Thoracic aorta (tissue), 2 donors: ENCODE measurements at regions not wholly inside any gene's neighbourhood (a gene's known extent, or its start where the extent isn't known, plus 50 kb on each side); places are given as distances from the start of the nearest gene placed in this dataset.

Source experiments
- ATAC-seq: fragments of 150-250 bp; one replicate; pipeline ENCODE4 v1.8.0; 2017; ENCODE audit warnings: low read depth; ENCODE audit not compliant: insufficient number of reproducible peaks, low FRiP score
- DNase-seq: peaks from one replicate; pipeline ENCODE4 v3.0.0-alpha.2; 2020; ENCODE audit warnings: low spot score
- H3K27ac ChIP-seq, 2 donors: fragments of 200-600 bp; sonication (generic); 1 replicate in 1 of 2; 2 replicates in 1 of 2; pipeline ENCODE4 v1.5.1; 2016; ENCODE audit warnings: mild to moderate bottlenecking in 2 of 2, moderate library complexity in 2 of 2
- H3K27me3 ChIP-seq: fragments of 200-600 bp; sonication (generic); replicated peaks from 2 replicates; pipeline ENCODE4 v1.6.0; 2016; ENCODE audit warnings: mild to moderate bottlenecking; ENCODE audit not compliant: insufficient read depth
- H3K36me3 ChIP-seq: fragments of 200-600 bp; sonication (generic); one replicate; pipeline ENCODE4 v1.5.1; 2016
- H3K4me1 ChIP-seq, 2 donors: fragments of 200-600 bp; sonication (generic); 1 replicate in 1 of 2; 2 replicates in 1 of 2; pipeline versions ENCODE4 v1.5.1 to v1.6.0; 2016; ENCODE audit warnings: low read depth in 2 of 2, mild to moderate bottlenecking in 1 of 2; ENCODE audit not compliant: control insufficient read depth in 1 of 2
- H3K4me3 ChIP-seq: fragments of 200-600 bp; sonication (generic); 2 replicates; pipeline ENCODE4 v1.5.1; 2016; ENCODE audit warnings: mild to moderate bottlenecking
- H3K9me3 ChIP-seq: fragments of 200-600 bp; sonication (generic); 2 replicates; pipeline ENCODE4 v1.5.1; 2016
- TF ChIP-seq, protein P1 (sequence below): fragments of 200-600 bp; sonication (generic); IDR thresholded peaks from one replicate; pipeline ENCODE4 v1.5.1; 2019; ENCODE audit warnings: antibody characterized with exemption

- Histone ChIP-seq H3K9me3 (no peaks in the 10 kb centered on the region), H3K27me3 (no peaks in the 10 kb centered on the region), H3K4me1 (peaks cover 0 to 15% of the 10 kb centered on the region in 2 donors), H3K27ac (no peak overlapping the region), H3K4me3 (no peak overlapping the region), H3K36me3 (no peaks in the 10 kb centered on the region)
- TF ChIP-seq, protein P1, sequence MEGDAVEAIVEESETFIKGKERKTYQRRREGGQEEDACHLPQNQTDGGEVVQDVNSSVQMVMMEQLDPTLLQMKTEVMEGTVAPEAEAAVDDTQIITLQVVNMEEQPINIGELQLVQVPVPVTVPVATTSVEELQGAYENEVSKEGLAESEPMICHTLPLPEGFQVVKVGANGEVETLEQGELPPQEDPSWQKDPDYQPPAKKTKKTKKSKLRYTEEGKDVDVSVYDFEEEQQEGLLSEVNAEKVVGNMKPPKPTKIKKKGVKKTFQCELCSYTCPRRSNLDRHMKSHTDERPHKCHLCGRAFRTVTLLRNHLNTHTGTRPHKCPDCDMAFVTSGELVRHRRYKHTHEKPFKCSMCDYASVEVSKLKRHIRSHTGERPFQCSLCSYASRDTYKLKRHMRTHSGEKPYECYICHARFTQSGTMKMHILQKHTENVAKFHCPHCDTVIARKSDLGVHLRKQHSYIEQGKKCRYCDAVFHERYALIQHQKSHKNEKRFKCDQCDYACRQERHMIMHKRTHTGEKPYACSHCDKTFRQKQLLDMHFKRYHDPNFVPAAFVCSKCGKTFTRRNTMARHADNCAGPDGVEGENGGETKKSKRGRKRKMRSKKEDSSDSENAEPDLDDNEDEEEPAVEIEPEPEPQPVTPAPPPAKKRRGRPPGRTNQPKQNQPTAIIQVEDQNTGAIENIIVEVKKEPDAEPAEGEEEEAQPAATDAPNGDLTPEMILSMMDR = no peak
- no peak for DNase-seq
- ATAC-seq = no peak
Observed at GRCh38 chr18:60935041-60935910, 398.0 kb upstream of the CDH20 start.

DNA sequence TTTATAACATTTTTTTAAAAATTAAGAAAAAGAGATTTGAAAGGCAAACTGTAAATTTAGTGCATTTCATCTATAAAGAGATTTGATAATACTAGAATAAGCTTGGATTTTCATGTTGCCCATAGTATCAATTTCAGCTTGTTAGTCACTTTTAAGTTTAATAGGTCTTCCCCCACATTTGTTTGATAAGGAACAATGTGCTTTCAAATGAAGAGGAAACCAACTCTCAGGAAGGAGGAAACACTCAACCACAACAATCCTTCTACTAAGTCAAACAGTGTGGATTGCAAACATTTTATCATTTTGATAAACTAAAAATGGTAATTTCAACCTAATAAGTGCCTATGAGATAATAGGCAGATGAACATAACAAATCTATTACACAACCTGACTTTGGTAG, 397.1 kb upstream of the CDH20 start:
- Histone ChIP-seq H3K36me3 (no peaks in the 10 kb centered on the region), H3K4me3 (no peak overlapping the region), H3K9me3 (no peaks in the 10 kb centered on the region), H3K27ac (no peak overlapping the region), H3K27me3 (no peaks in the 10 kb centered on the region), H3K4me1 (peaks cover 0 to 15% of the 10 kb centered on the region in 2 donors)
- no peak for DNase-seq
- ATAC-seq = no peak
- TF ChIP-seq, protein P1 = no peak

DNA sequence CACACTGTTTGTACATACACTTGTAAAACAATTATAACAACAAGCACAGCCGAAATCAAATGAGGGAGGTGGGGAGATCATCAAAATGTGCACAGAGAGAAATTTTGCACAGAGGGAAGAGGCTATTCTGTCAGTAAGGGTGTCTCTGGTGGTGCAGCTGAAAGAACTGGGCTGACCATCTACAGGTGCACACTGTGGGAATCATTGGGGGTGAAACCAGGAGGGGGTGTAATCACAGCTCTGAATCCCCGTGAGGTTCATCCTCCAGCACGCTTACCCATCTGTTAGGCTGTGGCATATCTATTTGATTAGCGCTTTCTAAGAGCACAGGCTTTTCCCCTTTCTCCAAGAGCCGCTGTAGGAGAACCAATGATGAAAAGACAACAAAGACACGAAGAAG, 389.9 kb upstream of the CDH20 start:
- DNase-seq (no peak), ATAC-seq (no peak)
- no peaks in the 10 kb centered on the region for H3K9me3 ChIP-seq
- no peak overlapping the region for H3K27ac ChIP-seq
- H3K4me3 ChIP-seq = no peak overlapping the region
- TF ChIP-seq, protein P1 = no peak
- H3K36me3 ChIP-seq = no peaks in the 10 kb centered on the region
- no peaks in the 10 kb centered on the region for H3K27me3 ChIP-seq
- no peaks in the 10 kb centered on the region for H3K4me1 ChIP-seq

GRCh38 chr18:60950634-60951033, 382.6 kb upstream of the CDH20 start:
- no peak for ATAC-seq
- H3K9me3 ChIP-seq = no peaks in the 10 kb centered on the region
- no peak for DNase-seq
- no peaks in the 10 kb centered on the region for H3K27me3 ChIP-seq
- no peaks in the 10 kb centered on the region for H3K36me3 ChIP-seq
- no peaks in the 10 kb centered on the region for H3K4me1 ChIP-seq
- no peak overlapping the region for H3K4me3 ChIP-seq
- no peak overlapping the region for H3K27ac ChIP-seq
- TF ChIP-seq, protein P1 = no peak

DNA sequence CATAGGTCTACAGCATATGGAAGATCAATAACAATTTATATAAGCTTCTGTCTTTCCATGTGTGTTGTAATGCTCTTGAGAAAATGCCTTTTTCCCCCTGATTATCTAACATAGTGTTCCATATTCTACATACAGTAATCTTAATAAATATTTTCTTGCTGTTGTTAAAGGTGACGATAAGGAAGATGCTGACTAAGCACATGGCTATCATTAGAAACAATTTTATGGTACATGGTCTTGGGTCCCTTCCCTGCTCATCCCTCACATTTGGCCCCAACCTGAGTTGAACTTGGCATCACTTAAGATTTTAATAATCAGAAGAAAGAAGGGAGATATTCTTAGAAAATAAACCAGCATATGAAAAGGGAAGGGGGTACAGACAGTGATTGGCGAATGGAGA, 382.1 kb upstream of the CDH20 start:
- DNase-seq (no peak), ATAC-seq (no peak)
- no peak overlapping the region for H3K4me3 ChIP-seq
- H3K27me3 ChIP-seq = no peaks in the 10 kb centered on the region
- TF ChIP-seq, protein P1 = no peak
- no peaks in the 10 kb centered on the region for H3K9me3 ChIP-seq
- no peaks in the 10 kb centered on the region for H3K36me3 ChIP-seq
- no peak overlapping the region for H3K27ac ChIP-seq
- H3K4me1 ChIP-seq = no peaks in the 10 kb centered on the region
